ENCODE measurements at regions not wholly inside any gene's neighbourhood (a gene's known extent, or its start where the extent isn't known, plus 50 kb on each side); places are given as distances from the start of the nearest gene placed in this dataset.

- no peaks in the 10 kb centered on the region for H3K36me3 Mint-ChIP-seq (ENCODE audit: low read depth, unreplicated experiment)
- no peak overlapping the region for H3K4me3 Mint-ChIP-seq (ENCODE audit: unreplicated experiment)
- no peaks in the 10 kb centered on the region for H3K27me3 Mint-ChIP-seq (ENCODE audit: unreplicated experiment)
- DNase-seq (ENCODE audit: low spot score) = no peak
- TF ChIP-seq CTCF (IDR thresholded peaks at IDR 0.05; ENCODE audit: unreplicated experiment) = no peak
- no peaks in the 10 kb centered on the region for H3K9me3 Mint-ChIP-seq (ENCODE audit: unreplicated experiment)
- no peak overlapping the region for H3K27ac Mint-ChIP-seq (ENCODE audit: unreplicated experiment)
- peaks cover 1% of the 10 kb centered on the region for H3K4me1 Mint-ChIP-seq (ENCODE audit: unreplicated experiment)
These were observed 96.7 kb upstream of the CDH20 start for GRCh38 chr18:61236356-61237057.

DNA sequence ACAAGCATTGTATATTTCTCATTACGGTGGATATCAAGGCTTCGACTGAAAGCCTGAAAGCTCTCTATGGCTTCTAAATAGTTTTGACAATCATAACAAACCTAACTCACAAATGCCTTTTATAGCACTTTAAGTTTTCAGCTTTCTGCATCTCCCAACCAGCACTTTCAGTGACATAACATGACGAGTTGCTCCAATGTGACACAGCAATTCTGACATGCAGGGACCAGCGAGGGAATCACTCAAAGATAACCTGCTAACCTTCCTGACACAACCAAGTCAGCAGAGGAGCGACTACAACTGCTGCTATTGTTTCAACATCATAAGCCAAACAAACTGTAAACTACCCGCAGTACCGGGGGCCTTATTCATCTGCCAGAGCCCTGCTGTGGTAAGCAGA, 95.7 kb upstream of the CDH20 start:
- Mint-ChIP-seq H3K9me3 (ENCODE audit: unreplicated experiment) (no peaks in the 10 kb centered on the region), H3K36me3 (ENCODE audit: low read depth, unreplicated experiment) (no peaks in the 10 kb centered on the region), H3K4me3 (ENCODE audit: unreplicated experiment) (no peak overlapping the region), H3K4me1 (ENCODE audit: unreplicated experiment) (no peaks in the 10 kb centered on the region), H3K27me3 (ENCODE audit: unreplicated experiment) (no peaks in the 10 kb centered on the region), H3K27ac (ENCODE audit: unreplicated experiment) (no peak overlapping the region)
- no peak for DNase-seq (ENCODE audit: low spot score)
- TF ChIP-seq CTCF (IDR thresholded peaks at IDR 0.05; ENCODE audit: unreplicated experiment) = no peak

DNA sequence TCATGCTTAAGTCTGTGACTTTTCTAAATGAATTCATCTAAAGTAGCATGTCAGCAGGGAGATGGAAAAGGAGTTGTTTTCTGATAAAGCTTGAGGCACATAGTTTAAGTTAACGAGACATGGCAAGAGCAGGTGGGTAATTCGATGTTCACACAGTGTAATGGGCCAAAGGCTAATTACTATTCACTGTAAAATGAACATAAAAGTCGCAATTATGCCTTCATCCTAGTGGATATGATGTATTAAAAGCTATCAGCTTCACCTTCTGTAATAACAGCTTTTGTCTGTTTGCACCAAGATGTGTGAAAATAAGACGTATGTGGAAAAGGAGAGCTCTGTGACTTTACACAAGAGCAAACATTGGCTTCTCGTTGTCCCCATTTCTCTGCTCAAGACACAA, 94.2 kb upstream of the CDH20 start:
- H3K27ac Mint-ChIP-seq (ENCODE audit: unreplicated experiment) = no peak overlapping the region
- H3K4me3 Mint-ChIP-seq (ENCODE audit: unreplicated experiment) = no peak overlapping the region
- H3K9me3 Mint-ChIP-seq (ENCODE audit: unreplicated experiment) = no peaks in the 10 kb centered on the region
- no peaks in the 10 kb centered on the region for H3K36me3 Mint-ChIP-seq (ENCODE audit: low read depth, unreplicated experiment)
- no peak for DNase-seq (ENCODE audit: low spot score)
- TF ChIP-seq CTCF (IDR thresholded peaks at IDR 0.05; ENCODE audit: unreplicated experiment) = no peak
- H3K27me3 Mint-ChIP-seq (ENCODE audit: unreplicated experiment) = peaks cover 1% of the 10 kb centered on the region
- H3K4me1 Mint-ChIP-seq (ENCODE audit: unreplicated experiment) = no peaks in the 10 kb centered on the region

GRCh38 chr18:61241260-61241853, 91.9 kb upstream of the CDH20 start:
- H3K27me3 Mint-ChIP-seq (ENCODE audit: unreplicated experiment) = peaks cover 1% of the 10 kb centered on the region
- no peaks in the 10 kb centered on the region for H3K4me1 Mint-ChIP-seq (ENCODE audit: unreplicated experiment)
- H3K27ac Mint-ChIP-seq (ENCODE audit: unreplicated experiment) = no peak overlapping the region
- H3K9me3 Mint-ChIP-seq (ENCODE audit: unreplicated experiment) = no peaks in the 10 kb centered on the region
- DNase-seq (ENCODE audit: low spot score) = no peak
- no peaks in the 10 kb centered on the region for H3K36me3 Mint-ChIP-seq (ENCODE audit: low read depth, unreplicated experiment)
- no peak for TF ChIP-seq CTCF (IDR thresholded peaks at IDR 0.05; ENCODE audit: unreplicated experiment)
- H3K4me3 Mint-ChIP-seq (ENCODE audit: unreplicated experiment) = no peak overlapping the region

GRCh38 chr18:61244632-61245031, 88.6 kb upstream of the CDH20 start:
- DNase-seq (ENCODE audit: low spot score) = no peak
- Mint-ChIP-seq H3K9me3 (ENCODE audit: unreplicated experiment) (no peaks in the 10 kb centered on the region), H3K36me3 (ENCODE audit: low read depth, unreplicated experiment) (no peaks in the 10 kb centered on the region), H3K4me3 (ENCODE audit: unreplicated experiment) (no peak overlapping the region), H3K27me3 (ENCODE audit: unreplicated experiment) (peaks cover 1% of the 10 kb centered on the region), H3K4me1 (ENCODE audit: unreplicated experiment) (no peaks in the 10 kb centered on the region), H3K27ac (ENCODE audit: unreplicated experiment) (no peak overlapping the region)
- no peak for TF ChIP-seq CTCF (IDR thresholded peaks at IDR 0.05; ENCODE audit: unreplicated experiment)

Measured in endothelial cell (in vitro differentiated cells).